Glutamatergic neuron (in vitro differentiated cells): ENCODE measurements at regions not wholly inside any gene's neighbourhood (a gene's known extent, or its start where the extent isn't known, plus 50 kb on each side); places are given as distances from the start of the nearest gene placed in this dataset.

ENCODE experiments used
- DNase-seq: peaks from one replicate; pipeline ENCODE4 v3.0.0; 2022
- H3K27ac Mint-ChIP-seq: one replicate; pipeline ENCODE4 v1.8.0; 2020; ENCODE audit warnings: mild to moderate bottlenecking, mixed read lengths, inconsistent platforms; ENCODE audit not compliant: unreplicated experiment
- H3K27me3 Mint-ChIP-seq: one replicate; pipeline ENCODE4 v1.8.0; 2020; ENCODE audit warnings: mild to moderate bottlenecking, moderate library complexity, mixed read lengths, inconsistent platforms; ENCODE audit not compliant: unreplicated experiment
- H3K36me3 Mint-ChIP-seq: one replicate; pipeline ENCODE4 v1.8.0; 2020; ENCODE audit warnings: mild to moderate bottlenecking, mixed read lengths, inconsistent platforms; ENCODE audit not compliant: unreplicated experiment
- H3K4me1 Mint-ChIP-seq: one replicate; pipeline ENCODE4 v1.8.0; 2020; ENCODE audit warnings: mild to moderate bottlenecking, low read depth, mixed read lengths, inconsistent platforms; ENCODE audit not compliant: unreplicated experiment
- H3K4me3 Mint-ChIP-seq: one replicate; pipeline ENCODE4 v1.8.0; 2020; ENCODE audit warnings: mild to moderate bottlenecking, mixed read lengths, inconsistent platforms; ENCODE audit not compliant: unreplicated experiment
- H3K9me3 Mint-ChIP-seq: one replicate; pipeline ENCODE4 v1.8.0; 2020; ENCODE audit warnings: mild to moderate bottlenecking, moderate library complexity, mixed read lengths, inconsistent platforms; ENCODE audit not compliant: unreplicated experiment
- TF ChIP-seq, protein P1 (sequence below): fragments of 200-600 bp; sonication (generic); IDR thresholded peaks from one replicate; pipeline ENCODE4 v1.5.0; 2021; ENCODE audit not compliant: partially characterized antibody, unreplicated experiment

GRCh38 chr6:8990075-8990474 lies 554.7 kb upstream of the SLC35B3 start:
- H3K27me3 Mint-ChIP-seq: no peaks in the 10 kb centered on the region
- no peak overlapping the region for H3K27ac Mint-ChIP-seq
- no peaks in the 10 kb centered on the region for H3K4me1 Mint-ChIP-seq
- H3K9me3 Mint-ChIP-seq: no peaks in the 10 kb centered on the region
- H3K36me3 Mint-ChIP-seq: no peaks in the 10 kb centered on the region
- DNase-seq: no peak
- no peak overlapping the region for H3K4me3 Mint-ChIP-seq
- TF ChIP-seq, protein P1, sequence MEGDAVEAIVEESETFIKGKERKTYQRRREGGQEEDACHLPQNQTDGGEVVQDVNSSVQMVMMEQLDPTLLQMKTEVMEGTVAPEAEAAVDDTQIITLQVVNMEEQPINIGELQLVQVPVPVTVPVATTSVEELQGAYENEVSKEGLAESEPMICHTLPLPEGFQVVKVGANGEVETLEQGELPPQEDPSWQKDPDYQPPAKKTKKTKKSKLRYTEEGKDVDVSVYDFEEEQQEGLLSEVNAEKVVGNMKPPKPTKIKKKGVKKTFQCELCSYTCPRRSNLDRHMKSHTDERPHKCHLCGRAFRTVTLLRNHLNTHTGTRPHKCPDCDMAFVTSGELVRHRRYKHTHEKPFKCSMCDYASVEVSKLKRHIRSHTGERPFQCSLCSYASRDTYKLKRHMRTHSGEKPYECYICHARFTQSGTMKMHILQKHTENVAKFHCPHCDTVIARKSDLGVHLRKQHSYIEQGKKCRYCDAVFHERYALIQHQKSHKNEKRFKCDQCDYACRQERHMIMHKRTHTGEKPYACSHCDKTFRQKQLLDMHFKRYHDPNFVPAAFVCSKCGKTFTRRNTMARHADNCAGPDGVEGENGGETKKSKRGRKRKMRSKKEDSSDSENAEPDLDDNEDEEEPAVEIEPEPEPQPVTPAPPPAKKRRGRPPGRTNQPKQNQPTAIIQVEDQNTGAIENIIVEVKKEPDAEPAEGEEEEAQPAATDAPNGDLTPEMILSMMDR: no peak

- no peak overlapping the region for H3K27ac Mint-ChIP-seq
- H3K4me3 Mint-ChIP-seq: no peak overlapping the region
- no peaks in the 10 kb centered on the region for H3K9me3 Mint-ChIP-seq
- peak; percentile 80 for DNase-seq
- H3K27me3 Mint-ChIP-seq: no peaks in the 10 kb centered on the region
- H3K36me3 Mint-ChIP-seq: no peaks in the 10 kb centered on the region
- TF ChIP-seq, protein P1: peak; percentile 94
- no peaks in the 10 kb centered on the region for H3K4me1 Mint-ChIP-seq
Observed at GRCh38 chr6:8983202-8983688, 547.9 kb upstream of the SLC35B3 start.

DNA sequence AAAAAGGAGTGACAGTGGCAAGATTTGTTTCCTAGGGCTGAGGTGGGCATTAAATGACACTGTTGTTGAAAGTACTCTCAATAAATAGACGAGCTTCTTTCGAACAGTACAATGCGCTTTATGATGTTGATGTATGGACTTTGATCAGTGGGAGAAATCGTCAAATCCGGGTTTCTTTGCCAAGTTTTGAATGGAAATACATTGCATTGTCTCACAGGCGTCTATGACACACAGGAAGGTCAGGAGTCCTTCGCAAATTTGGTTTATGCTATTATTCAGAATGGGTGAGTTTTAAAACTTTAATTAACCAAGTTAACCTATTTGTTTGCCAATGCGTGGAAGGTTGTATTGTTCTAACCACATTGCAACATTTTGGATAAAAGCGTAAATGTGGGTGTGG lies 547.3 kb upstream of the SLC35B3 start:
- Mint-ChIP-seq H3K9me3 (no peaks in the 10 kb centered on the region), H3K27me3 (no peaks in the 10 kb centered on the region), H3K36me3 (no peaks in the 10 kb centered on the region), H3K4me3 (no peak overlapping the region), H3K27ac (no peak overlapping the region), H3K4me1 (no peaks in the 10 kb centered on the region)
- TF ChIP-seq, protein P1: no peak
- DNase-seq: no peak

DNA sequence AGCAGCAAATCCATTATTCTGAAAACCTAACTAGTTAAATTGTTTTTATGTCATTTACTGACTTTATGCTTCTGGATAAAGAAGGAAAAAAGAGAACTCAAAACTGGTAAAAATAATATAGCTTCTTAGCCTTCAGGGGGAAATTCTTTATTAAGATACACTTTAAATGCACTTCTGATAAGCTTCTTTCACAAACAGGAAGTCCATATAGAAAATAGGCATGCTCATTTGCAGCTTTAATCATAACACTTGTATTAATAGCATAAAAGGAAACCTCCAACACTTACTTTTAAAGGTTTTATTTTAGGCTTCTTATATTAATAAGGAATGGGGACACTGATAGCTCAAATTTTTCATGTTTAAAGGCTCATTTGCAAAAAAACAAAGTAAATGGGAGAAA lies 538.0 kb upstream of the SLC35B3 start:
- DNase-seq: no peak
- Mint-ChIP-seq H3K27ac (no peak overlapping the region), H3K27me3 (no peaks in the 10 kb centered on the region), H3K36me3 (peaks cover 10% of the 10 kb centered on the region), H3K9me3 (no peaks in the 10 kb centered on the region), H3K4me3 (no peak overlapping the region), H3K4me1 (no peaks in the 10 kb centered on the region)
- TF ChIP-seq, protein P1: no peak

GRCh38 chr6:8969747-8970146 lies 534.4 kb upstream of the SLC35B3 start:
- Mint-ChIP-seq H3K36me3 (peaks cover 10% of the 10 kb centered on the region), H3K4me3 (no peak overlapping the region), H3K9me3 (no peaks in the 10 kb centered on the region), H3K27me3 (peaks cover 2% of the 10 kb centered on the region), H3K4me1 (no peaks in the 10 kb centered on the region), H3K27ac (no peak overlapping the region)
- DNase-seq: no peak
- TF ChIP-seq, protein P1: no peak
